HuH-7 (cell line): ENCODE measurements at regions not wholly inside any gene's neighbourhood (a gene's known extent, or its start where the extent isn't known, plus 50 kb on each side); places are given as distances from the start of the nearest gene placed in this dataset.
A peak's percentile ranks its signal among the peaks of the same experiment; 100 is the strongest.

Experiments used
- DNase-seq: peaks from one replicate; pipeline ENCODE4 v3.0.0; 2011; ENCODE audit warnings: low spot score

GRCh38 chr16:52647588-52647987 is 100.6 kb upstream of the TOX3 start:
- DNase-seq, result no peak

- DNase-seq, result no peak
These were observed 96.1 kb upstream of the TOX3 start for GRCh38 chr16:52643006-52643405.

GRCh38 chr16:52634528-52634927 is 87.6 kb upstream of the TOX3 start:
- DNase-seq, result no peak

GRCh38 chr16:52634104-52634503 is 87.2 kb upstream of the TOX3 start:
- DNase-seq, result no peak

GRCh38 chr16:52633230-52633629 is 86.3 kb upstream of the TOX3 start:
- no peak for DNase-seq

- no peak for DNase-seq
These were observed 84.8 kb upstream of the TOX3 start for GRCh38 chr16:52631711-52632110.

- DNase-seq, result no peak
These were observed 83.8 kb upstream of the TOX3 start for GRCh38 chr16:52630711-52631110.

- DNase-seq, result no peak
These were observed 82.4 kb upstream of the TOX3 start for GRCh38 chr16:52629296-52629695.

- no peak for DNase-seq
These were observed 77.9 kb upstream of the TOX3 start for GRCh38 chr16:52624891-52625290.

GRCh38 chr16:52621651-52622050 is 74.7 kb upstream of the TOX3 start:
- DNase-seq, result no peak

- DNase-seq, result no peak
These were observed 72.0 kb upstream of the TOX3 start for GRCh38 chr16:52618753-52619497.

- no peak for DNase-seq
These were observed 70.6 kb upstream of the TOX3 start for GRCh38 chr16:52617591-52617990.

- DNase-seq, result no peak
These were observed 66.6 kb upstream of the TOX3 start for GRCh38 chr16:52613508-52613907.

- DNase-seq, result peak; percentile 27
These were observed 65.1 kb upstream of the TOX3 start for GRCh38 chr16:52611817-52612673.

GRCh38 chr16:52603015-52603414 is 56.1 kb upstream of the TOX3 start:
- DNase-seq, result no peak

GRCh38 chr16:52597772-52598483 is 51.0 kb upstream of the TOX3 start:
- DNase-seq, result peak; percentile 26

GRCh38 chr16:52597073-52597771 is 50.3 kb upstream of the TOX3 start:
- no peak for DNase-seq
